ENCODE measurements at regions not wholly inside any gene's neighbourhood (a gene's known extent, or its start where the extent isn't known, plus 50 kb on each side); places are given as distances from the start of the nearest gene placed in this dataset.

- Histone ChIP-seq H3K4me3 (ENCODE audit: insufficient read depth, low read depth, low read length) (no peak overlapping the region), H3K36me3 (replicated peaks; ENCODE audit: control insufficient read depth, insufficient read depth, low read length) (no peaks in the 10 kb centered on the region), H3K27me3 (ENCODE audit: control insufficient read depth, insufficient read depth, low read length) (no peaks in the 10 kb centered on the region)
- DNase-seq: peak; percentile 17
Measured at GRCh38 chr9:111232997-111233790, 96.8 kb downstream of the OR2K2 start.

GRCh38 chr9:111231801-111232580, 98.0 kb downstream of the OR2K2 start:
- H3K36me3 ChIP-seq (replicated peaks; ENCODE audit: control insufficient read depth, insufficient read depth, low read length): no peaks in the 10 kb centered on the region
- DNase-seq: no peak

GRCh38 chr9:111222757-111223156, 107.3 kb downstream of the OR2K2 start:
- H3K4me3 ChIP-seq (ENCODE audit: insufficient read depth, low read depth, low read length): no peak overlapping the region
- DNase-seq: no peak
- no peaks in the 10 kb centered on the region for H3K36me3 ChIP-seq (replicated peaks; ENCODE audit: control insufficient read depth, insufficient read depth, low read length)
- H3K27me3 ChIP-seq (ENCODE audit: control insufficient read depth, insufficient read depth, low read length): no peaks in the 10 kb centered on the region

More at GRCh38 chr9:111231801-111232580, 98.0 kb downstream of the OR2K2 start:
- H3K27me3 ChIP-seq (ENCODE audit: control insufficient read depth, insufficient read depth, low read length): no peaks in the 10 kb centered on the region
- H3K4me3 ChIP-seq (ENCODE audit: insufficient read depth, low read depth, low read length): no peak overlapping the region

GRCh38 chr9:111212874-111213273, 117.2 kb downstream of the OR2K2 start:
- H3K27me3 ChIP-seq (ENCODE audit: control insufficient read depth, insufficient read depth, low read length): no peaks in the 10 kb centered on the region
- H3K4me3 ChIP-seq (ENCODE audit: insufficient read depth, low read depth, low read length): no peak overlapping the region
- H3K36me3 ChIP-seq (replicated peaks; ENCODE audit: control insufficient read depth, insufficient read depth, low read length): no peaks in the 10 kb centered on the region
- no peak for DNase-seq

GRCh38 chr9:111198936-111199335, 131.1 kb downstream of the OR2K2 start:
- Histone ChIP-seq H3K36me3 (replicated peaks; ENCODE audit: control insufficient read depth, insufficient read depth, low read length) (no peaks in the 10 kb centered on the region), H3K4me3 (ENCODE audit: insufficient read depth, low read depth, low read length) (no peak overlapping the region), H3K27me3 (ENCODE audit: control insufficient read depth, insufficient read depth, low read length) (no peaks in the 10 kb centered on the region)
- no peak for DNase-seq

GRCh38 chr9:111197256-111197655, 132.8 kb downstream of the OR2K2 start:
- Histone ChIP-seq H3K4me3 (ENCODE audit: insufficient read depth, low read depth, low read length) (no peak overlapping the region), H3K27me3 (ENCODE audit: control insufficient read depth, insufficient read depth, low read length) (no peaks in the 10 kb centered on the region), H3K36me3 (replicated peaks; ENCODE audit: control insufficient read depth, insufficient read depth, low read length) (no peaks in the 10 kb centered on the region)
- DNase-seq: no peak

GRCh38 chr9:111195766-111196165, 134.3 kb downstream of the OR2K2 start:
- no peak for DNase-seq
- Histone ChIP-seq H3K27me3 (ENCODE audit: control insufficient read depth, insufficient read depth, low read length) (no peaks in the 10 kb centered on the region), H3K4me3 (ENCODE audit: insufficient read depth, low read depth, low read length) (no peak overlapping the region), H3K36me3 (replicated peaks; ENCODE audit: control insufficient read depth, insufficient read depth, low read length) (no peaks in the 10 kb centered on the region)

GRCh38 chr9:111193095-111193494, 136.9 kb downstream of the OR2K2 start:
- Histone ChIP-seq H3K4me3 (ENCODE audit: insufficient read depth, low read depth, low read length) (no peak overlapping the region), H3K27me3 (ENCODE audit: control insufficient read depth, insufficient read depth, low read length) (no peaks in the 10 kb centered on the region), H3K36me3 (replicated peaks; ENCODE audit: control insufficient read depth, insufficient read depth, low read length) (no peaks in the 10 kb centered on the region)
- DNase-seq: no peak

GRCh38 chr9:111192650-111193049, 137.4 kb downstream of the OR2K2 start:
- H3K36me3 ChIP-seq (replicated peaks; ENCODE audit: control insufficient read depth, insufficient read depth, low read length): no peaks in the 10 kb centered on the region
- H3K27me3 ChIP-seq (ENCODE audit: control insufficient read depth, insufficient read depth, low read length): no peaks in the 10 kb centered on the region
- no peak for DNase-seq
- H3K4me3 ChIP-seq (ENCODE audit: insufficient read depth, low read depth, low read length): no peak overlapping the region

GRCh38 chr9:111190347-111190746, 139.7 kb downstream of the OR2K2 start:
- Histone ChIP-seq H3K4me3 (ENCODE audit: insufficient read depth, low read depth, low read length) (no peak overlapping the region), H3K36me3 (replicated peaks; ENCODE audit: control insufficient read depth, insufficient read depth, low read length) (no peaks in the 10 kb centered on the region), H3K27me3 (ENCODE audit: control insufficient read depth, insufficient read depth, low read length) (no peaks in the 10 kb centered on the region)
- no peak for DNase-seq

GRCh38 chr9:111187376-111187775, 142.6 kb downstream of the OR2K2 start:
- Histone ChIP-seq H3K36me3 (replicated peaks; ENCODE audit: control insufficient read depth, insufficient read depth, low read length) (no peaks in the 10 kb centered on the region), H3K27me3 (ENCODE audit: control insufficient read depth, insufficient read depth, low read length) (no peaks in the 10 kb centered on the region), H3K4me3 (ENCODE audit: insufficient read depth, low read depth, low read length) (no peak overlapping the region)
- no peak for DNase-seq

- H3K36me3 ChIP-seq (replicated peaks; ENCODE audit: control insufficient read depth, insufficient read depth, low read length): no peaks in the 10 kb centered on the region
- no peak overlapping the region for H3K4me3 ChIP-seq (ENCODE audit: insufficient read depth, low read depth, low read length)
- DNase-seq: no peak
- H3K27me3 ChIP-seq (ENCODE audit: control insufficient read depth, insufficient read depth, low read length): no peaks in the 10 kb centered on the region
Measured at GRCh38 chr9:111186021-111186530, 143.9 kb downstream of the OR2K2 start.

- H3K36me3 ChIP-seq (replicated peaks; ENCODE audit: control insufficient read depth, insufficient read depth, low read length): no peaks in the 10 kb centered on the region
- no peak for DNase-seq
- no peak overlapping the region for H3K4me3 ChIP-seq (ENCODE audit: insufficient read depth, low read depth, low read length)
- no peaks in the 10 kb centered on the region for H3K27me3 ChIP-seq (ENCODE audit: control insufficient read depth, insufficient read depth, low read length)
Measured at GRCh38 chr9:111180811-111181210, 142.5 kb upstream of the LPAR1 start.

GRCh38 chr9:111179577-111179976, 141.3 kb upstream of the LPAR1 start:
- DNase-seq: no peak
- Histone ChIP-seq H3K4me3 (ENCODE audit: insufficient read depth, low read depth, low read length) (no peak overlapping the region), H3K27me3 (ENCODE audit: control insufficient read depth, insufficient read depth, low read length) (no peaks in the 10 kb centered on the region), H3K36me3 (replicated peaks; ENCODE audit: control insufficient read depth, insufficient read depth, low read length) (no peaks in the 10 kb centered on the region)
